Brain microvascular endothelial cell (primary cell): ENCODE measurements at regions not wholly inside any gene's neighbourhood (a gene's known extent, or its start where the extent isn't known, plus 50 kb on each side); places are given as distances from the start of the nearest gene placed in this dataset.
"Not testable (repeated sequence)": the region's sequence is repeated elsewhere in the genome, so short reads cannot be mapped to it uniquely, and the experiment has no call there.

Experiments
- DNase-seq: peaks from one replicate; pipeline ENCODE4 v3.0.0-alpha.2; 2020
- H3K27ac ChIP-seq: fragments of 250-450 bp; sonication (Bioruptor Pico); 2 replicates; pipeline ENCODE4 v1.5.1; 2020; ENCODE audit warnings: mild to moderate bottlenecking, moderate library complexity
- H3K27me3 ChIP-seq: fragments of 250-450 bp; sonication (Bioruptor Pico); replicated peaks from 2 replicates; pipeline ENCODE4 v1.5.1; 2020; ENCODE audit warnings: mild to moderate bottlenecking
- H3K36me3 ChIP-seq: fragments of 250-450 bp; sonication (Bioruptor Pico); replicated peaks from 2 replicates; pipeline ENCODE4 v1.5.1; 2020; ENCODE audit warnings: mild to moderate bottlenecking
- H3K4me3 ChIP-seq: 2 replicates; pipeline ENCODE4 v1.5.1; 2011; ENCODE audit warnings: low read depth, mild to moderate bottlenecking, control low read depth, low read length, moderate library complexity
- CTCF ChIP-seq: IDR thresholded peaks from 2 replicates; pipeline ENCODE4 v1.5.1; 2011; ENCODE audit warnings: low read depth, mild to moderate bottlenecking, moderate library complexity, low read length, control low read depth, inconsistent platforms; ENCODE audit errors: missing control alignments
- in situ Hi-C: cut with HindIII; loops from 2 replicates; pipeline ENCODE4 v1.10.0; 2017; ENCODE audit warnings: low sequenced_read_pairs, low pct_ligation_motif_present

GRCh38 chr5:127170918-127171600 is 97.8 kb upstream of the C5orf63 start:
- in situ Hi-C loops: no loop called here

DNA sequence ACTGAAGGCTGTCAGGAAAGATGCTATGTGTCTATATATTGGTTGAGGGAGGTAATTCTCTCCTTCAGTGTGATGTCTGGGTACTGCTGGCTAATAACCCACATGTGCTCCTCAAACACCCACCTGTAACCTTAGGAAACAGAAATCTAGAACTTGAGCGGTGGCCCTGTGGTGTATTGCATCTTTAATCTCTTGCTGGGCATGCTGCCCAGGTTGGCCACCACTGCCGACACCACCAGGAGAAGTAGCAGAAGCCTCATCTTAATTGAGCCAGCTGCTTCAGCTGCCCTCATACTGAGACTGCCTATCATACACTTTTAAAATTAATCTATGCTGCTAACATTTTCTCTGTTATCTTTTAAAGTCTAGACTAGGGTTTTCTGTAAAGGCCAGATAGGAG is 103.5 kb upstream of the C5orf63 start:
- DNase-seq: no peak
- no peak for TF ChIP-seq CTCF
- Histone ChIP-seq H3K27ac (no peak overlapping the region), H3K36me3 (no peaks in the 10 kb centered on the region), H3K4me3 (no peak overlapping the region), H3K27me3 (no peaks in the 10 kb centered on the region)
- in situ Hi-C loops: no loop called here

More at GRCh38 chr5:127170918-127171600, 97.8 kb upstream of the C5orf63 start:
- no peaks in the 10 kb centered on the region for H3K27me3 ChIP-seq
- TF ChIP-seq CTCF: no peak
- no peak for DNase-seq
- H3K27ac ChIP-seq: no peak overlapping the region
- H3K4me3 ChIP-seq: no peak overlapping the region
- no peaks in the 10 kb centered on the region for H3K36me3 ChIP-seq

DNA sequence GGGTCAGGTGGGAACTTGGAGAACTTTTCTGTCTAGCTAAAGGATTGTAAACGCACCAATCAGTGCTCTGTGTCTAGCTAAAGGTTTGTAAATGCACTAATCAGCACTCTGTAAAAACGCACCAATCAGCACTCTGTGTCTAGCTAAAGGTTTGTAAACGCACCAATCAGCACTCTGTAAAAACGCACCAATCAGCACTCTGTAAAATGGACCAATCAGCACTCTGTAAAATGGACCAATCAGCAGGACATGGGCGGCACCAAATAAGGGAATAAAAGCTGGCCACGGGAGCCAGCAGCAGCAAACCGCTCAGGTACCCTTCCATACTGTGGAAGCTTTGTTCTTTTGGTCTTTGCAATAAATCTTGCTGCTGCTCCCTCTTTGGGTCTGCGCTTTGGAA is 108.0 kb upstream of the MEGF10 start:
- in situ Hi-C loops, H3K4me3 ChIP-seq, DNase-seq, H3K36me3 ChIP-seq, H3K27me3 ChIP-seq, H3K27ac ChIP-seq: not testable (repeated sequence)

- DNase-seq: no peak
- in situ Hi-C loops: no loop called here
- Histone ChIP-seq H3K36me3 (no peaks in the 10 kb centered on the region), H3K27ac (no peak overlapping the region), H3K4me3 (no peak overlapping the region), H3K27me3 (no peaks in the 10 kb centered on the region)
- TF ChIP-seq CTCF: no peak
Observed at GRCh38 chr5:127183332-127183731, 107.3 kb upstream of the MEGF10 start.

GRCh38 chr5:127184851-127185250 is 105.7 kb upstream of the MEGF10 start:
- in situ Hi-C loops: no loop called here
- TF ChIP-seq CTCF: no peak
- no peak for DNase-seq
- no peak overlapping the region for H3K27ac ChIP-seq
- H3K27me3 ChIP-seq: no peaks in the 10 kb centered on the region
- H3K4me3 ChIP-seq: no peak overlapping the region
- no peaks in the 10 kb centered on the region for H3K36me3 ChIP-seq

DNA sequence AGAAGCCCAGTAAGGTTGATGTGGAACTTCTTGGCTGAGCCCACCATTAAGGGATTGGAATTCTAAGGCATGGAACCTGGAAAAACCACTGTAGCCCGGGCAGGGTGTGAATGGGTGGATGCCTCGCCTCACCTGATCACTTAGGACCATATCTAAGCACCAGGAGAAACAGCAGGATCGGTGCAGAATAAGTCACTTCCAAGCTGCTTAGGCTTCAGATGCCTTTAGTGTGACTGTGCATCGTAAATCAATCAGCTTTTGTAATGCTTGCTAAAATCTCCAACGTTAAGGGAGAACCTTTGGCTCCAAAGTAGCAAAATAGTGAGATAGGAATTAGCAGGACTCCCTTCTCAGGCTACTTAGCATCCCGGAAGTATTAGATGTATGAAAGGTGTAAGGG is 103.9 kb upstream of the MEGF10 start:
- Histone ChIP-seq H3K27me3 (no peaks in the 10 kb centered on the region), H3K36me3 (no peaks in the 10 kb centered on the region), H3K27ac (no peak overlapping the region), H3K4me3 (no peak overlapping the region)
- in situ Hi-C loops: no loop called here
- no peak for DNase-seq
- TF ChIP-seq CTCF: no peak
